Activated CD8-positive, alpha-beta T cell treated with anti-CD3 and anti-CD28 coated beads for 36 hours (primary cell): ENCODE measurements at regions not wholly inside any gene's neighbourhood (a gene's known extent, or its start where the extent isn't known, plus 50 kb on each side); places are given as distances from the start of the nearest gene placed in this dataset.

Source experiments
- ATAC-seq: fragments of 200-7000 bp; cut with Tn5 transposase; one replicate; pipeline ENCODE4 v1.10.0; 2021; ENCODE audit warnings: mild to moderate bottlenecking, moderate library complexity
- CTCF ChIA-PET: fragments of 350-600 bp; sonication (Branson Sonifier 250); formaldehyde crosslinking; loops from one replicate; lab custom pipeline; 2021; ENCODE audit warnings: antibody characterized with exemption; lab: Charles Lee
- POLR2A ChIA-PET: fragments of 350-600 bp; sonication (Branson Sonifier 250); formaldehyde crosslinking; loops from one replicate; lab custom pipeline; 2021; ENCODE audit warnings: antibody characterized with exemption; lab: Charles Lee
- DNase-seq: peaks from one replicate; pipeline ENCODE4 v3.0.0-alpha.2; 2020
- H3K27ac Mint-ChIP-seq: one replicate; pipeline ENCODE4 v1.8.0; 2021; ENCODE audit warnings: mild to moderate bottlenecking, mixed read lengths
- H3K27me3 Mint-ChIP-seq: one replicate; pipeline ENCODE4 v1.8.0; 2021; ENCODE audit warnings: mixed read lengths
- H3K36me3 Mint-ChIP-seq: one replicate; pipeline ENCODE4 v1.8.0; 2021; ENCODE audit warnings: low read depth, mixed read lengths
- H3K4me1 Mint-ChIP-seq: one replicate; pipeline ENCODE4 v1.8.0; 2021; ENCODE audit warnings: low read depth, mixed read lengths
- H3K4me3 Mint-ChIP-seq: one replicate; pipeline ENCODE4 v1.8.0; 2021; ENCODE audit warnings: mild to moderate bottlenecking, moderate library complexity, mixed read lengths
- H3K9me3 Mint-ChIP-seq: one replicate; pipeline ENCODE4 v1.8.0; 2021; ENCODE audit warnings: mixed read lengths
- CTCF ChIP-seq: fragments of 200-600 bp; IDR thresholded peaks from one replicate; pipeline ENCODE4 v1.8.0; 2022; ENCODE audit warnings: antibody characterized with exemption, mild to moderate bottlenecking
- intact Hi-C: fragments of 100-400 bp; cut with micrococcal nuclease; formaldehyde crosslinking; loops from one replicate; pipeline ENCODE4 v1.10.0; 2022

- no peak for DNase-seq
- POLR2A ChIA-PET: interaction anchor here (0.7 kb wide), 1 partner anchor 334 kb away, joined by 3 read pairs; no protein-coding TSS in a partner anchor
- no peaks in the 10 kb centered on the region for H3K27me3 Mint-ChIP-seq
- CTCF ChIA-PET: no interaction called here
- intact Hi-C loops: no loop called here
- no peaks in the 10 kb centered on the region for H3K9me3 Mint-ChIP-seq
- no peak overlapping the region for H3K27ac Mint-ChIP-seq
- TF ChIP-seq CTCF: no peak
- no peak overlapping the region for H3K4me3 Mint-ChIP-seq
- no peak for ATAC-seq
- no peaks in the 10 kb centered on the region for H3K36me3 Mint-ChIP-seq
- H3K4me1 Mint-ChIP-seq: no peaks in the 10 kb centered on the region
These were observed 830.0 kb upstream of the ALCAM start for GRCh38 chr3:104536715-104537114.

- ATAC-seq (no peak), DNase-seq (no peak)
- H3K27ac Mint-ChIP-seq: no peak overlapping the region
- H3K4me3 Mint-ChIP-seq: no peak overlapping the region
- intact Hi-C loops: no loop called here
- POLR2A ChIA-PET: no interaction called here
- H3K36me3 Mint-ChIP-seq: no peaks in the 10 kb centered on the region
- no peaks in the 10 kb centered on the region for H3K4me1 Mint-ChIP-seq
- no peaks in the 10 kb centered on the region for H3K27me3 Mint-ChIP-seq
- TF ChIP-seq CTCF: no peak
- H3K9me3 Mint-ChIP-seq: no peaks in the 10 kb centered on the region
- CTCF ChIA-PET: no interaction called here
These were observed 829.4 kb upstream of the ALCAM start for GRCh38 chr3:104537323-104537722.

- H3K36me3 Mint-ChIP-seq: no peaks in the 10 kb centered on the region
- H3K4me1 Mint-ChIP-seq: no peaks in the 10 kb centered on the region
- no peak for TF ChIP-seq CTCF
- ATAC-seq: no peak
- peaks cover 2% of the 10 kb centered on the region for H3K27me3 Mint-ChIP-seq
- no peak overlapping the region for H3K4me3 Mint-ChIP-seq
- ChIA-PET CTCF (no interaction called here), POLR2A (no interaction called here)
- intact Hi-C loops: no loop called here
- no peak for DNase-seq
- no peak overlapping the region for H3K27ac Mint-ChIP-seq
- H3K9me3 Mint-ChIP-seq: no peaks in the 10 kb centered on the region
These were observed 820.4 kb upstream of the ALCAM start for GRCh38 chr3:104546301-104546700.

- no peaks in the 10 kb centered on the region for H3K4me1 Mint-ChIP-seq
- H3K4me3 Mint-ChIP-seq: no peak overlapping the region
- ChIA-PET POLR2A (no interaction called here), CTCF (no interaction called here)
- H3K9me3 Mint-ChIP-seq: no peaks in the 10 kb centered on the region
- intact Hi-C loops: no loop called here
- ATAC-seq (no peak), DNase-seq (no peak)
- no peak overlapping the region for H3K27ac Mint-ChIP-seq
- H3K27me3 Mint-ChIP-seq: peaks cover 4% of the 10 kb centered on the region
- H3K36me3 Mint-ChIP-seq: no peaks in the 10 kb centered on the region
- TF ChIP-seq CTCF: no peak
These were observed 819.7 kb upstream of the ALCAM start for GRCh38 chr3:104547031-104547430.

DNA sequence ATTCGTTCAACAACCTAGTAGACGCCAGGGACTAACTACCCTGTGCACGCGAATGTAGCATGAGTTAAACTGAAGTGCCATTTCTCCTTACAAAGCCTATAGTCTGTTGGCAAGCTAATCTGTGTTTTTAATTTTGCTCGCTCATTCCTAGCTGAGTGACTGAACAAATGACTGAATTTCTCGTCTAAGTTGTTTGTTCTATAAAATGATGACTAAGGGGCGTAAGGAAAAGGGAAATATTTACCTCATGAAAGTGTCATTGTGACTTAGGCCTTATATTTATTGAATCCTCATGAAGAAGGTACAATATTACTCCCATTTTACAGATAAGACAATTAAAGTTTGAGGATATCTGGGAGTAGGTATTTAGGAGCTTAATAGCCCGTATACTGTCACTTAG, 818.3 kb upstream of the ALCAM start:
- Mint-ChIP-seq H3K36me3 (no peaks in the 10 kb centered on the region), H3K4me3 (no peak overlapping the region), H3K27me3 (peaks cover 4% of the 10 kb centered on the region), H3K27ac (no peak overlapping the region), H3K4me1 (no peaks in the 10 kb centered on the region), H3K9me3 (no peaks in the 10 kb centered on the region)
- CTCF ChIA-PET: no interaction called here
- ATAC-seq (no peak), DNase-seq (no peak)
- TF ChIP-seq CTCF: no peak
- POLR2A ChIA-PET: no interaction called here
- intact Hi-C loops: no loop called here
